Natural killer cell (primary cell): ENCODE measurements at regions not wholly inside any gene's neighbourhood (a gene's known extent, or its start where the extent isn't known, plus 50 kb on each side); places are given as distances from the start of the nearest gene placed in this dataset.

Experiments
- ATAC-seq, 3 donors: fragments of 150-1000 bp in 2 of 3; fragments of 200-7000 bp in 1 of 3; cut with Tn5 transposase; 1 replicate in 1 of 3; 2 replicates in 2 of 3; pipeline ENCODE4 v1.10.0; 2021; ENCODE audit warnings: mild to moderate bottlenecking in 2 of 3, moderate library complexity in 2 of 3
- DNase-seq, 2 donors: peaks; one replicate each; pipeline versions ENCODE4 v3.0.0 to v3.0.0-alpha.2; 2013 to 2021; ENCODE audit warnings: mixed read lengths in 1 of 2
- H3K27ac ChIP-seq: one replicate; pipeline ENCODE4 v1.5.1; 2013; ENCODE audit warnings: mild to moderate bottlenecking, low read length
- H3K27me3 ChIP-seq: one replicate; pipeline ENCODE4 v1.6.1; 2013; ENCODE audit warnings: low read length; ENCODE audit not compliant: control insufficient read depth, insufficient read depth
- H3K36me3 ChIP-seq: one replicate; pipeline ENCODE4 v1.6.1; 2013; ENCODE audit warnings: low read length; ENCODE audit not compliant: control insufficient read depth, insufficient read depth
- H3K4me1 ChIP-seq: one replicate; pipeline ENCODE4 v1.6.1; 2013; ENCODE audit warnings: low read length; ENCODE audit not compliant: control insufficient read depth, insufficient read depth
- H3K4me3 ChIP-seq: one replicate; pipeline ENCODE4 v1.5.1; 2013; ENCODE audit warnings: low read length
- H3K9me3 ChIP-seq: one replicate; pipeline ENCODE4 v1.6.1; 2013; ENCODE audit warnings: low read length; ENCODE audit not compliant: control insufficient read depth, insufficient read depth
- H3K27ac Mint-ChIP-seq, 2 donors: one replicate each; pipeline ENCODE4 v1.8.0; 2022; ENCODE audit warnings: mild to moderate bottlenecking in 2 of 2, mixed read lengths in 2 of 2, moderate library complexity in 1 of 2
- H3K27me3 Mint-ChIP-seq, 2 donors: one replicate each; pipeline ENCODE4 v1.8.0; 2022; ENCODE audit warnings: low read depth in 2 of 2, mixed read lengths in 2 of 2
- H3K36me3 Mint-ChIP-seq: one replicate; pipeline ENCODE4 v1.8.0; 2022; ENCODE audit warnings: mixed read lengths
- H3K4me1 Mint-ChIP-seq, 2 donors: one replicate each; pipeline ENCODE4 v1.8.0; 2022; ENCODE audit warnings: mixed read lengths in 2 of 2
- H3K4me3 Mint-ChIP-seq: one replicate; pipeline ENCODE4 v1.8.0; 2022; ENCODE audit warnings: mild to moderate bottlenecking, moderate library complexity, mixed read lengths
- H3K9me3 Mint-ChIP-seq, 2 donors: one replicate each; pipeline ENCODE4 v1.8.0; 2022; ENCODE audit warnings: mixed read lengths in 2 of 2
- CTCF ChIP-seq: fragments of 200-600 bp; IDR thresholded peaks from one replicate; pipeline ENCODE4 v1.8.0; 2022; ENCODE audit warnings: antibody characterized with exemption
- WGBS: methylation state at CpG from one replicate; pipeline ENCODE4 v1.1.7; 2013; ENCODE audit warnings: missing lambda C conversion rate; ENCODE audit not compliant: insufficient coverage; 5-methylcytosine and 5-hydroxymethylcytosine counted together
- intact Hi-C: fragments of 100-400 bp; cut with micrococcal nuclease; formaldehyde crosslinking; loops from one replicate; pipeline ENCODE4 v1.14.2; 2022

GRCh38 chr18:77897606-77898005 lies 648.0 kb downstream of the GALR1 start:
- no peak overlapping the region for H3K27ac ChIP-seq
- no peak for DNase-seq
- no peaks in the 10 kb centered on the region for H3K36me3 ChIP-seq
- Mint-ChIP-seq H3K9me3 (no peaks in the 10 kb centered on the region), H3K36me3 (no peaks in the 10 kb centered on the region), H3K27me3 (peaks cover 11 to 29% of the 10 kb centered on the region in 2 donors), H3K4me3 (no peak overlapping the region), H3K27ac (no peak overlapping the region), H3K4me1 (peaks cover 12 to 13% of the 10 kb centered on the region in 2 donors)
- peaks cover 13% of the 10 kb centered on the region for H3K4me1 ChIP-seq
- no peak for ATAC-seq
- intact Hi-C loops, result no loop called here
- H3K27me3 ChIP-seq, result peaks cover 7% of the 10 kb centered on the region
- TF ChIP-seq CTCF, result no peak
- 84% methylated on average over 6 of the region's 8 CpGs for WGBS
- H3K9me3 ChIP-seq, result no peaks in the 10 kb centered on the region
- no peak overlapping the region for H3K4me3 ChIP-seq

- Histone ChIP-seq H3K27me3 (peaks cover 3% of the 10 kb centered on the region), H3K36me3 (no peaks in the 10 kb centered on the region), H3K4me1 (peaks cover 13% of the 10 kb centered on the region), H3K4me3 (no peak overlapping the region), H3K9me3 (no peaks in the 10 kb centered on the region), H3K27ac (no peak overlapping the region)
- DNase-seq, result peak; percentile 50 to 75
- peak; percentile 69 for TF ChIP-seq CTCF
- no peaks in the 10 kb centered on the region for H3K36me3 Mint-ChIP-seq
- no peaks in the 10 kb centered on the region for H3K9me3 Mint-ChIP-seq
- H3K4me1 Mint-ChIP-seq, result peaks cover 12 to 13% of the 10 kb centered on the region in 2 donors
- 3% methylated on average over 64 of the region's 64 CpGs for WGBS
- peaks cover 0 to 34% of the 10 kb centered on the region in 2 donors for H3K27me3 Mint-ChIP-seq
- peak; percentile 92 to 97 (median 96) for ATAC-seq
- H3K27ac Mint-ChIP-seq, result no peak overlapping the region
- H3K4me3 Mint-ChIP-seq, result peak overlapping the region; percentile 50
- intact Hi-C loops, result no loop called here
Measured at GRCh38 chr18:77899972-77900754, 650.5 kb downstream of the GALR1 start.

GRCh38 chr18:77905011-77905410 lies 655.4 kb downstream of the GALR1 start:
- H3K36me3 ChIP-seq, result no peaks in the 10 kb centered on the region
- H3K4me3 Mint-ChIP-seq, result no peak overlapping the region
- H3K36me3 Mint-ChIP-seq, result no peaks in the 10 kb centered on the region
- intact Hi-C loops, result no loop called here
- H3K9me3 ChIP-seq, result no peaks in the 10 kb centered on the region
- WGBS, result 86% methylated on average over 13 of the region's 13 CpGs
- H3K27ac ChIP-seq, result no peak overlapping the region
- ATAC-seq (no peak), DNase-seq (no peak)
- H3K27me3 ChIP-seq, result peaks cover 3% of the 10 kb centered on the region
- H3K27me3 Mint-ChIP-seq, result peaks cover 3 to 27% of the 10 kb centered on the region in 2 donors
- peaks cover 9% of the 10 kb centered on the region for H3K4me1 ChIP-seq
- no peaks in the 10 kb centered on the region for H3K9me3 Mint-ChIP-seq
- peaks cover 5 to 9% of the 10 kb centered on the region in 2 donors for H3K4me1 Mint-ChIP-seq
- TF ChIP-seq CTCF, result no peak
- H3K4me3 ChIP-seq, result no peak overlapping the region
- H3K27ac Mint-ChIP-seq, result no peak overlapping the region
